Neural cell (in vitro differentiated cells): ENCODE measurements at regions not wholly inside any gene's neighbourhood (a gene's known extent, or its start where the extent isn't known, plus 50 kb on each side); places are given as distances from the start of the nearest gene placed in this dataset.
"Not testable (repeated sequence)": the region's sequence is repeated elsewhere in the genome, so short reads cannot be mapped to it uniquely, and the experiment has no call there.

Experiments used
- H2AFZ ChIP-seq: fragments of 200-600, 300-800 bp; sonication (generic), shearing (Covaris generic); 2 replicates; pipeline ENCODE4 v1.6.0; 2014; ENCODE audit warnings: low read depth, mild to moderate bottlenecking, antibody characterized with exemption, low read length, moderate library complexity
- H3F3A ChIP-seq: fragments of 200-600 bp; shearing (Covaris generic); 2 replicates; pipeline ENCODE4 v1.6.1; 2016; ENCODE audit warnings: mild to moderate bottlenecking, moderate library complexity, mixed read lengths, antibody characterized with exemption, low read length; ENCODE audit not compliant: insufficient read depth, poor library complexity, severe bottlenecking
- H3K27ac ChIP-seq: fragments of 200-600, 300-800 bp; sonication (generic), shearing (Covaris generic); 2 replicates; pipeline ENCODE4 v1.5.1; 2014; ENCODE audit warnings: mild to moderate bottlenecking, low read length, moderate library complexity
- H3K27me3 ChIP-seq: fragments of 300-800, 200-600 bp; sonication (generic), shearing (Covaris generic); 2 replicates; pipeline ENCODE4 v1.6.0; 2014; ENCODE audit warnings: mild to moderate bottlenecking, low read depth, low read length, moderate library complexity; ENCODE audit not compliant: insufficient read depth
- H3K36me3 ChIP-seq: fragments of 300-800, 200-600 bp; sonication (generic), shearing (Covaris generic); 2 replicates; pipeline ENCODE4 v1.5.1; 2014; ENCODE audit warnings: mild to moderate bottlenecking, antibody characterized with exemption, low read length, moderate library complexity; ENCODE audit not compliant: insufficient read depth
- H3K4me2 ChIP-seq: fragments of 300-800, 200-600 bp; sonication (generic), shearing (Covaris generic); 2 replicates; pipeline ENCODE4 v1.6.0; 2014; ENCODE audit warnings: mild to moderate bottlenecking, low read length
- H3K4me3 ChIP-seq: fragments of 300-800, 200-600 bp; sonication (generic), shearing (Covaris generic); 2 replicates; pipeline ENCODE4 v1.5.1; 2014; ENCODE audit warnings: mild to moderate bottlenecking, low read length, moderate library complexity
- H3K79me2 ChIP-seq: fragments of 200-600 bp; shearing (Covaris generic); replicated peaks from 2 replicates; pipeline ENCODE4 v1.6.0; 2014; ENCODE audit warnings: mild to moderate bottlenecking, low read length, moderate library complexity; ENCODE audit not compliant: insufficient read depth
- H3K9ac ChIP-seq: fragments of 300-800, 200-600 bp; sonication (generic), shearing (Covaris generic); 2 replicates; pipeline ENCODE4 v1.6.1; 2016; ENCODE audit warnings: mild to moderate bottlenecking, low read length, mixed read lengths
- H3K9me2 ChIP-seq: fragments of 200-600 bp; shearing (Covaris generic); 2 replicates; pipeline ENCODE4 v1.6.1; 2016; ENCODE audit warnings: mild to moderate bottlenecking, low read length, mixed read lengths; ENCODE audit not compliant: insufficient read depth
- H3K9me3 ChIP-seq: fragments of 200-600, 300-800 bp; sonication (generic), shearing (Covaris generic); 2 replicates; pipeline ENCODE4 v1.6.1; 2016; ENCODE audit warnings: mild to moderate bottlenecking, mixed run types, low read length, moderate library complexity, mixed read lengths
- H4K20me1 ChIP-seq: fragments of 200-600 bp; shearing (Covaris generic); 2 replicates; pipeline ENCODE4 v1.6.1; 2016; ENCODE audit warnings: mild to moderate bottlenecking, mixed run types; ENCODE audit not compliant: insufficient read depth
- CTCF ChIP-seq: fragments of 450-650 bp; IDR thresholded peaks from 2 replicates; pipeline ENCODE4 v1.5.1; 2014; ENCODE audit warnings: antibody characterized with exemption, mild to moderate bottlenecking, moderate library complexity; ENCODE audit not compliant: poor library complexity, severe bottlenecking
- EP300 ChIP-seq: fragments of 450-650 bp; conservative IDR thresholded peaks from 2 replicates; pipeline ENCODE4 v1.6.1; 2014; ENCODE audit warnings: antibody characterized with exemption, mild to moderate bottlenecking, moderate library complexity; ENCODE audit not compliant: poor library complexity, severe bottlenecking
- EZH2 ChIP-seq: fragments of 200-600, 300-800 bp; shearing (Covaris generic), sonication (generic); IDR thresholded peaks from 2 replicates; pipeline ENCODE4 v1.6.1; 2014; ENCODE audit warnings: antibody characterized with exemption, low read length, borderline replicate concordance, mild to moderate bottlenecking; ENCODE audit not compliant: insufficient read depth, poor library complexity, severe bottlenecking
- MXI1 ChIP-seq: fragments of 450-650 bp; conservative IDR thresholded peaks from 2 replicates; pipeline ENCODE4 v1.6.1; 2014; ENCODE audit warnings: antibody characterized with exemption, mild to moderate bottlenecking; ENCODE audit not compliant: poor library complexity, severe bottlenecking
- POLR2AphosphoS5 ChIP-seq: IDR thresholded peaks from 2 replicates; pipeline ENCODE4 v1.6.1; 2012
- RAD21 ChIP-seq: fragments of 450-650 bp; conservative IDR thresholded peaks from 2 replicates; pipeline ENCODE4 v1.6.1; 2014; ENCODE audit warnings: antibody characterized with exemption, mild to moderate bottlenecking, moderate library complexity
- REST ChIP-seq: IDR thresholded peaks from 2 replicates; pipeline ENCODE4 v1.6.1; 2012; ENCODE audit warnings: borderline replicate concordance
- SMC3 ChIP-seq: fragments of 450-650 bp; conservative IDR thresholded peaks from 2 replicates; pipeline ENCODE4 v1.6.1; 2014; ENCODE audit warnings: antibody characterized with exemption, mild to moderate bottlenecking, moderate library complexity; ENCODE audit not compliant: poor library complexity
- TAF1 ChIP-seq: IDR thresholded peaks from 2 replicates; pipeline ENCODE4 v1.6.1; 2012; ENCODE audit warnings: low read depth

GRCh38 chr4:103400405-103400804, 202.3 kb upstream of the CENPE start:
- Histone ChIP-seq H3K9ac (no peak overlapping the region), H3K4me2 (no peak overlapping the region), H3K9me3 (no peaks in the 10 kb centered on the region), H3F3A (no peaks in the 10 kb centered on the region), H3K27ac (no peak overlapping the region), H4K20me1 (no peaks in the 10 kb centered on the region), H3K36me3 (no peaks in the 10 kb centered on the region), H2AFZ (no peak overlapping the region), H3K9me2 (no peaks in the 10 kb centered on the region), H3K27me3 (no peaks in the 10 kb centered on the region), H3K4me3 (no peak overlapping the region), H3K79me2 (no peaks in the 10 kb centered on the region)
- TF ChIP-seq CTCF (no peak), POLR2AphosphoS5 (no peak), RAD21 (no peak), EZH2 (no peak)

GRCh38 chr4:103397541-103397940, 199.4 kb upstream of the CENPE start:
- no peak overlapping the region for H2AFZ ChIP-seq
- no peaks in the 10 kb centered on the region for H4K20me1 ChIP-seq
- H3K4me2 ChIP-seq: no peak overlapping the region
- no peaks in the 10 kb centered on the region for H3F3A ChIP-seq
- H3K9me3 ChIP-seq: no peaks in the 10 kb centered on the region
- TF ChIP-seq CTCF: no peak
- no peak for TF ChIP-seq SMC3
- TF ChIP-seq REST: no peak
- TF ChIP-seq RAD21: no peak
- no peak for TF ChIP-seq EP300
- no peak for TF ChIP-seq TAF1
- no peak for TF ChIP-seq MXI1
- H3K79me2 ChIP-seq: no peaks in the 10 kb centered on the region
- H3K4me3 ChIP-seq: no peak overlapping the region
- H3K9me2 ChIP-seq: no peaks in the 10 kb centered on the region
- H3K27ac ChIP-seq: no peak overlapping the region
- no peaks in the 10 kb centered on the region for H3K36me3 ChIP-seq
- no peaks in the 10 kb centered on the region for H3K27me3 ChIP-seq
- H3K9ac ChIP-seq: no peak overlapping the region

GRCh38 chr4:103387508-103388011, 189.4 kb upstream of the CENPE start:
- H3K9me3 ChIP-seq, H3K4me2 ChIP-seq, H3K9ac ChIP-seq, H3F3A ChIP-seq, H3K79me2 ChIP-seq, H3K27ac ChIP-seq, H4K20me1 ChIP-seq, H2AFZ ChIP-seq, H3K36me3 ChIP-seq, H3K4me3 ChIP-seq, H3K9me2 ChIP-seq, H3K27me3 ChIP-seq: not testable (repeated sequence)

- H3K9me3 ChIP-seq, H3F3A ChIP-seq, H3K9ac ChIP-seq, H2AFZ ChIP-seq, H3K79me2 ChIP-seq, H3K4me2 ChIP-seq, H3K27ac ChIP-seq, H3K27me3 ChIP-seq, H3K36me3 ChIP-seq, H4K20me1 ChIP-seq, H3K4me3 ChIP-seq, H3K9me2 ChIP-seq: not testable (repeated sequence)
Measured at GRCh38 chr4:103385565-103385964, 187.4 kb upstream of the CENPE start.
